Transverse colon (tissue), 3 donors: ENCODE measurements at regions not wholly inside any gene's neighbourhood (a gene's known extent, or its start where the extent isn't known, plus 50 kb on each side); places are given as distances from the start of the nearest gene placed in this dataset.

Source experiments
- EP300 ChIP-seq: sonication (generic); formaldehyde crosslinking; IDR thresholded peaks from one replicate; pipeline ENCODE4 v1.6.1; 2017; ENCODE audit warnings: antibody characterized with exemption, low read depth
- POLR2A ChIP-seq: fragments of 450-650 bp; IDR thresholded peaks from one replicate; pipeline ENCODE4 v1.6.1; 2016; ENCODE audit warnings: antibody characterized with exemption, mild to moderate bottlenecking, moderate library complexity
- TF ChIP-seq, protein P1 (sequence below), 5 experiments: fragments of 200-600 bp in 3 of 5; fragments of 450-650 bp in 2 of 5; sonication (generic) in 3 of 5; IDR thresholded peaks; 1 replicate in 2 of 5; 2 replicates in 3 of 5; pipeline ENCODE4 v1.5.1; 2016 to 2017; ENCODE audit warnings: antibody characterized with exemption in 5 of 5, inconsistent platforms in 3 of 5, mild to moderate bottlenecking in 2 of 5, moderate library complexity in 1 of 5

DNA sequence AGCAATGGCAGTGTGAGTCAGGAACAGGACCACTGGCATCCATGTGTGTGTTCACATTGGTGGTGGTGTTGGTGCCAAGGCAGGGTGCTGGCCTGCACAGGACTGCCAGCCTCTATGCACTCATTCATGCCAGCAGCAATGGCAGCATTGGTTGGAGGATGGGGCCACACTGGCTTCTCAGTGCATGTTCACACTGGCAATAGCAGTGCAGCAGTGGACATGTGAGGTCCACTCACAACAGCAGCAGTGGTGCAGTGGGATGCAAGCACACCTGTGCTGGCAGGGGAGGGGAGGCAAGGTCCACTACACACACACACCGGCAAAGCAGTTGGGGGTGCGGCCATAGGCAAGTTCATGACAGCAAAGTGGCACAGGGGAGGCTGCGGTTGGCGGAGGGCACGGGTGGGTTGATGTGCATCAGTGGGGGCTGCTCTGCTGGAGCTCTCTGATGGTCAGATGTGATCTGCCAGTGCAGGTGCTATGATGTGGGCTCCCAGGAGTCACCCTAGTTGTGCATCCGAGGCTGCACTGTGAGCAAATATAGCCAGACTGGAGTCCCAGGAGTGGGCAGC is 57.8 kb upstream of the TNKS2 start:
- TF ChIP-seq, protein P1, sequence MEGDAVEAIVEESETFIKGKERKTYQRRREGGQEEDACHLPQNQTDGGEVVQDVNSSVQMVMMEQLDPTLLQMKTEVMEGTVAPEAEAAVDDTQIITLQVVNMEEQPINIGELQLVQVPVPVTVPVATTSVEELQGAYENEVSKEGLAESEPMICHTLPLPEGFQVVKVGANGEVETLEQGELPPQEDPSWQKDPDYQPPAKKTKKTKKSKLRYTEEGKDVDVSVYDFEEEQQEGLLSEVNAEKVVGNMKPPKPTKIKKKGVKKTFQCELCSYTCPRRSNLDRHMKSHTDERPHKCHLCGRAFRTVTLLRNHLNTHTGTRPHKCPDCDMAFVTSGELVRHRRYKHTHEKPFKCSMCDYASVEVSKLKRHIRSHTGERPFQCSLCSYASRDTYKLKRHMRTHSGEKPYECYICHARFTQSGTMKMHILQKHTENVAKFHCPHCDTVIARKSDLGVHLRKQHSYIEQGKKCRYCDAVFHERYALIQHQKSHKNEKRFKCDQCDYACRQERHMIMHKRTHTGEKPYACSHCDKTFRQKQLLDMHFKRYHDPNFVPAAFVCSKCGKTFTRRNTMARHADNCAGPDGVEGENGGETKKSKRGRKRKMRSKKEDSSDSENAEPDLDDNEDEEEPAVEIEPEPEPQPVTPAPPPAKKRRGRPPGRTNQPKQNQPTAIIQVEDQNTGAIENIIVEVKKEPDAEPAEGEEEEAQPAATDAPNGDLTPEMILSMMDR (IDR thresholded peaks at IDR 0.05) = no peak
- TF ChIP-seq EP300 (no peak), POLR2A (no peak)
